Endodermal cell (in vitro differentiated cells): ENCODE measurements at regions not wholly inside any gene's neighbourhood (a gene's known extent, or its start where the extent isn't known, plus 50 kb on each side); places are given as distances from the start of the nearest gene placed in this dataset.

Source experiments
- DNase-seq: peaks from one replicate; pipeline ENCODE4 v3.0.0-alpha.2; 2017
- H3K27ac ChIP-seq: 2 replicates; pipeline ENCODE4 v1.5.1; 2013; ENCODE audit warnings: mild to moderate bottlenecking, low read depth, low read length, moderate library complexity
- H3K27me3 ChIP-seq: 2 replicates; pipeline ENCODE4 v1.6.1; 2013; ENCODE audit warnings: mild to moderate bottlenecking, low read length, moderate library complexity; ENCODE audit not compliant: insufficient read depth, control insufficient read depth, poor library complexity, severe bottlenecking
- H3K36me3 ChIP-seq: 2 replicates; pipeline ENCODE4 v1.7.0; 2013; ENCODE audit warnings: mild to moderate bottlenecking, low read length, moderate library complexity; ENCODE audit not compliant: control insufficient read depth, insufficient read depth
- H3K4me1 ChIP-seq: one replicate; pipeline ENCODE4 v1.7.0; 2013; ENCODE audit warnings: low read length; ENCODE audit not compliant: control insufficient read depth, insufficient read depth
- H3K4me3 ChIP-seq: 2 replicates; pipeline ENCODE4 v1.5.1; 2013; ENCODE audit warnings: mild to moderate bottlenecking, low read length, moderate library complexity
- H3K9ac ChIP-seq: 2 replicates; pipeline ENCODE4 v1.6.1; 2013; ENCODE audit warnings: mild to moderate bottlenecking, low read length, moderate library complexity; ENCODE audit not compliant: poor library complexity, severe bottlenecking; ENCODE audit errors: extremely low read depth
- H3K9me3 ChIP-seq: 2 replicates; pipeline ENCODE4 v1.6.1; 2013; ENCODE audit warnings: mild to moderate bottlenecking, low read length, moderate library complexity; ENCODE audit not compliant: control insufficient read depth
- H3K27ac Mint-ChIP-seq: 2 replicates; pipeline ENCODE4 v1.8.0; 2020; ENCODE audit warnings: mixed read lengths
- H3K27me3 Mint-ChIP-seq: 2 replicates; pipeline ENCODE4 v1.8.0; 2021; ENCODE audit warnings: mild to moderate bottlenecking, mixed read lengths; ENCODE audit not compliant: insufficient read depth
- H3K36me3 Mint-ChIP-seq: 2 replicates; pipeline ENCODE4 v1.8.0; 2020; ENCODE audit warnings: low read depth, mixed read lengths
- H3K4me1 Mint-ChIP-seq: 2 replicates; pipeline ENCODE4 v1.8.0; 2020; ENCODE audit warnings: mixed read lengths
- H3K4me3 Mint-ChIP-seq: 2 replicates; pipeline ENCODE4 v1.8.0; 2020; ENCODE audit warnings: mild to moderate bottlenecking, moderate library complexity, mixed read lengths
- H3K9me3 Mint-ChIP-seq: 2 replicates; pipeline ENCODE4 v1.8.0; 2020; ENCODE audit warnings: mild to moderate bottlenecking, mixed read lengths
- WGBS, 2 experiments: methylation state at CpG; one replicate each; pipeline versions ENCODE4 v1.1.5 to v1.1.7; 2013; ENCODE audit warnings: missing lambda C conversion rate in 2 of 2, mixed read lengths in 1 of 2; ENCODE audit not compliant: insufficient coverage in 1 of 2, insufficient read length in 1 of 2; 5-methylcytosine and 5-hydroxymethylcytosine counted together
- TF ChIP-seq, protein P1 (sequence below): fragments of 200-600 bp; sonication (generic); conservative IDR thresholded peaks from 2 replicates; pipeline ENCODE4 v1.5.0; 2021; ENCODE audit warnings: antibody characterized with exemption, mild to moderate bottlenecking

DNA sequence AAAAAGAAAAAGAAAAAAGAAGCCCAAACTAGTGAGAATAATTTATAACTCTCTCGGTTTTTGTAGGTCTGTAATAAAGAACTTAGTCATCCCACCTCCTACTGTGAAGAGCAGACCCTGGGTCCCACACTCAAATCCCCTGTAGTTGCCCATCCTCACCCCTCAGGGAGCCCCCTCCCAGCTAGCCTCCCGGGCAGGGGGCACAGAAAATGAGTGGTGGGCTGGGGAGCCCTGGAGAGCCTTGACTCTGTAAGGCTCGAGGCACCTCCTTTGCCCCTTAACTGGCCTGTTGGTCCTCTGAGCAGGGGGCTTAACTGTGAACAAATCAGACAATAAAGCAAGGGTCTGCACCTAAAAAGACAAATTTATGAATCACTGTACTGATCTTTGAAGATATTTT lies 57.5 kb upstream of the PRKACB start:
- Histone ChIP-seq H3K9ac (no peak overlapping the region), H3K36me3 (no peaks in the 10 kb centered on the region), H3K4me3 (no peak overlapping the region), H3K27ac (no peak overlapping the region), H3K9me3 (no peaks in the 10 kb centered on the region), H3K27me3 (no peaks in the 10 kb centered on the region), H3K4me1 (no peaks in the 10 kb centered on the region)
- H3K27me3 Mint-ChIP-seq: no peaks in the 10 kb centered on the region
- H3K4me1 Mint-ChIP-seq: peaks cover 2% of the 10 kb centered on the region
- TF ChIP-seq, protein P1, sequence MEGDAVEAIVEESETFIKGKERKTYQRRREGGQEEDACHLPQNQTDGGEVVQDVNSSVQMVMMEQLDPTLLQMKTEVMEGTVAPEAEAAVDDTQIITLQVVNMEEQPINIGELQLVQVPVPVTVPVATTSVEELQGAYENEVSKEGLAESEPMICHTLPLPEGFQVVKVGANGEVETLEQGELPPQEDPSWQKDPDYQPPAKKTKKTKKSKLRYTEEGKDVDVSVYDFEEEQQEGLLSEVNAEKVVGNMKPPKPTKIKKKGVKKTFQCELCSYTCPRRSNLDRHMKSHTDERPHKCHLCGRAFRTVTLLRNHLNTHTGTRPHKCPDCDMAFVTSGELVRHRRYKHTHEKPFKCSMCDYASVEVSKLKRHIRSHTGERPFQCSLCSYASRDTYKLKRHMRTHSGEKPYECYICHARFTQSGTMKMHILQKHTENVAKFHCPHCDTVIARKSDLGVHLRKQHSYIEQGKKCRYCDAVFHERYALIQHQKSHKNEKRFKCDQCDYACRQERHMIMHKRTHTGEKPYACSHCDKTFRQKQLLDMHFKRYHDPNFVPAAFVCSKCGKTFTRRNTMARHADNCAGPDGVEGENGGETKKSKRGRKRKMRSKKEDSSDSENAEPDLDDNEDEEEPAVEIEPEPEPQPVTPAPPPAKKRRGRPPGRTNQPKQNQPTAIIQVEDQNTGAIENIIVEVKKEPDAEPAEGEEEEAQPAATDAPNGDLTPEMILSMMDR: no peak
- H3K4me3 Mint-ChIP-seq: no peak overlapping the region
- WGBS, 2 experiments: 88% methylated on average over 3 of the region's 3 CpGs; no CpG with 5 or more reads in 1 of the 2 experiments
- H3K27ac Mint-ChIP-seq: no peak overlapping the region
- no peaks in the 10 kb centered on the region for H3K9me3 Mint-ChIP-seq
- no peak for DNase-seq
- no peaks in the 10 kb centered on the region for H3K36me3 Mint-ChIP-seq

DNA sequence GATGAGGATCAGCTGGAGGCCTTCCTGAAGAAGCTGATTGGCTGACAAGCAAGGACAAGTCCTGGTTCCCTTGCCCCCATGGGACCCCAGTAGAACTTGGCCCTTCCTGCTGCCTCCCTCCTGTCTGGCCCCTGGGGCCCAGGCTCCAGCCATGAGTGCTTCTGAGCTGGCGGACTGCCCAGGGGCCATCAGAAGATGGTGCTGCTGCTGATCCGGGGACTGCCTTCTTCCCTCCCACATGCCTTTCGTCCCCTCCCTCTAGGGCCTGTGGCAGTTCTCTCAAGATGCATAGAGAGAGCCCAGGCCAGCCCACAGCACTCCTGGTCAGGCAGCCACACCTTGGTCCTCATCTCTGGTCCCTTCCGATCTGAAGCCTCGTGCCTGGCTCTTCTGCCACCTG lies 57.9 kb upstream of the PRKACB start:
- H3K27me3 Mint-ChIP-seq: no peaks in the 10 kb centered on the region
- H3K36me3 ChIP-seq: no peaks in the 10 kb centered on the region
- no peaks in the 10 kb centered on the region for H3K9me3 ChIP-seq
- H3K36me3 Mint-ChIP-seq: no peaks in the 10 kb centered on the region
- no peaks in the 10 kb centered on the region for H3K27me3 ChIP-seq
- no peak for DNase-seq
- 80 to 87% methylated on average over 3 to 5 of the region's 5 CpGs for WGBS, 2 experiments
- H3K4me1 Mint-ChIP-seq: peaks cover 2% of the 10 kb centered on the region
- H3K4me1 ChIP-seq: no peaks in the 10 kb centered on the region
- TF ChIP-seq, protein P1: no peak
- no peak overlapping the region for H3K27ac ChIP-seq
- no peak overlapping the region for H3K4me3 ChIP-seq
- no peak overlapping the region for H3K4me3 Mint-ChIP-seq
- no peaks in the 10 kb centered on the region for H3K9me3 Mint-ChIP-seq
- no peak overlapping the region for H3K27ac Mint-ChIP-seq
- no peak overlapping the region for H3K9ac ChIP-seq

DNA sequence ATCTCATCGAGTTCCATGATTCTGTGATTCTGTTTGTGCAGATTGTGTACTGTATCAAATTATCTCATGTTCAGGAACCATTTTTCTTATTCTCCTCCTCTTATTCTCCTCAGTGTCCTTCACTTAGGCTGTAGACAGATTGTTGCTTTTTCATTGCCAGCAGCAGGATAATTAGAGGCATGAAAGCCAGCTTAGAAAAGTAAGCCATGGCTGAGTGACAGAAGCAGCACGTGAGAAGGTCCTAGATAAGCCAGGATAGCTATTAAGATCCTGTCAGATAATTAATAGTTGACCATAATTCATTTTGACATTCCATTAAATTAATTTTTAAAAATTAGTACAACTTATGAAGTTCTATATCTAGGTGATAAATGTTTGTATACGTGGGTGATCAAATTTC lies 60.8 kb upstream of the PRKACB start:
- no peaks in the 10 kb centered on the region for H3K27me3 ChIP-seq
- Mint-ChIP-seq H3K36me3 (no peaks in the 10 kb centered on the region), H3K27ac (no peak overlapping the region), H3K9me3 (no peaks in the 10 kb centered on the region), H3K4me3 (no peak overlapping the region), H3K4me1 (peaks cover 6% of the 10 kb centered on the region), H3K27me3 (no peaks in the 10 kb centered on the region)
- TF ChIP-seq, protein P1: no peak
- H3K9me3 ChIP-seq: no peaks in the 10 kb centered on the region
- 90 to 100% methylated on average over 1 to 3 of the region's 3 CpGs for WGBS, 2 experiments
- H3K27ac ChIP-seq: no peak overlapping the region
- H3K9ac ChIP-seq: no peak overlapping the region
- no peak overlapping the region for H3K4me3 ChIP-seq
- no peak for DNase-seq
- H3K4me1 ChIP-seq: no peaks in the 10 kb centered on the region
- H3K36me3 ChIP-seq: no peaks in the 10 kb centered on the region
